ENCODE measurements at regions not wholly inside any gene's neighbourhood (a gene's known extent, or its start where the extent isn't known, plus 50 kb on each side); places are given as distances from the start of the nearest gene placed in this dataset.

DNA sequence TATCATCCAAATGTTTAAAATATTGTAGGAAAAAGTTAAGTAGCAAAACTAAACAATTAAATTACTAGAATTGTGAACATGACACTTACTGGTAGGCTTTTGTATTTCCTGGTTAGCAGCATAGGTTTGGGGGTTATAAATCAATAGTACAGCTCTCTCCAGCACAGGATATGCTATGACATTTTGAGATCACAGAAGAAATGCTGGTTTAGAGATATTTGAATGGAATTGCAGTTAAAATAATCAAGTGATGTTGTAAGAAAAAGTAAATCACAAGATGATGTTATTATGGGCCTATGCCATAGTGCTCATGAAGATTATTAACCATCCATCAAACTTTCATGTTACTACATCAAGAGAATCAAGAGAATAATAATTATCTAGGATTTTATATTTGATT is 1079.9 kb upstream of the SLIT2 start:
- CTCF ChIA-PET: no interaction called here
- H3K4me3 ChIP-seq (ENCODE audit: low read depth, low read length): no peak overlapping the region
- POLR2A ChIA-PET: no interaction called here
- no peak for DNase-seq (ENCODE audit: low read depth, low spot score)
- TF ChIP-seq, protein P1, sequence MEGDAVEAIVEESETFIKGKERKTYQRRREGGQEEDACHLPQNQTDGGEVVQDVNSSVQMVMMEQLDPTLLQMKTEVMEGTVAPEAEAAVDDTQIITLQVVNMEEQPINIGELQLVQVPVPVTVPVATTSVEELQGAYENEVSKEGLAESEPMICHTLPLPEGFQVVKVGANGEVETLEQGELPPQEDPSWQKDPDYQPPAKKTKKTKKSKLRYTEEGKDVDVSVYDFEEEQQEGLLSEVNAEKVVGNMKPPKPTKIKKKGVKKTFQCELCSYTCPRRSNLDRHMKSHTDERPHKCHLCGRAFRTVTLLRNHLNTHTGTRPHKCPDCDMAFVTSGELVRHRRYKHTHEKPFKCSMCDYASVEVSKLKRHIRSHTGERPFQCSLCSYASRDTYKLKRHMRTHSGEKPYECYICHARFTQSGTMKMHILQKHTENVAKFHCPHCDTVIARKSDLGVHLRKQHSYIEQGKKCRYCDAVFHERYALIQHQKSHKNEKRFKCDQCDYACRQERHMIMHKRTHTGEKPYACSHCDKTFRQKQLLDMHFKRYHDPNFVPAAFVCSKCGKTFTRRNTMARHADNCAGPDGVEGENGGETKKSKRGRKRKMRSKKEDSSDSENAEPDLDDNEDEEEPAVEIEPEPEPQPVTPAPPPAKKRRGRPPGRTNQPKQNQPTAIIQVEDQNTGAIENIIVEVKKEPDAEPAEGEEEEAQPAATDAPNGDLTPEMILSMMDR (IDR thresholded peaks at IDR 0.05; ENCODE audit: insufficient read depth, low read length, missing control alignments): no peak

DNA sequence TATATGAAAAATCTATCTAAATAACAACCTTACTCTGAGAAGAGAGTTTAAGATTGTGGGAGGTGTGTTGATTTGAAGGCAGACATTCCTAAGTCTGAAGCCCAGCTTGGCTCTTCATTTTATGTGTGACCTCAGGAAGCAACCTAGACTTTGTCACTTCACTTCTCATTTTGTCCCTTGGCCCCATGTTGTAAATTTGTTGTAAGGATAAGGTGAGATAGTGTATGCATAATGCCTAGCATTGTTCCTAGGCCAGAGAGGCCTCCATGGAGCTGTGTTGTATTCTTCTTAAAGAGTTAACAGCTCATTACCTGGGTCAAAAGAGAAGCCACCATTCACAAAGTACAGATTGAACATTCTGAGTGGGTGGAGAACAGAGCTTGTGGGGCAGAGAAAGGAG is 1084.4 kb upstream of the SLIT2 start:
- DNase-seq (ENCODE audit: low read depth, low spot score): no peak
- TF ChIP-seq, protein P1 (IDR thresholded peaks at IDR 0.05; ENCODE audit: insufficient read depth, low read length, missing control alignments): no peak
- POLR2A ChIA-PET: no interaction called here
- CTCF ChIA-PET: no interaction called here
- no peak overlapping the region for H3K4me3 ChIP-seq (ENCODE audit: low read depth, low read length)

DNA sequence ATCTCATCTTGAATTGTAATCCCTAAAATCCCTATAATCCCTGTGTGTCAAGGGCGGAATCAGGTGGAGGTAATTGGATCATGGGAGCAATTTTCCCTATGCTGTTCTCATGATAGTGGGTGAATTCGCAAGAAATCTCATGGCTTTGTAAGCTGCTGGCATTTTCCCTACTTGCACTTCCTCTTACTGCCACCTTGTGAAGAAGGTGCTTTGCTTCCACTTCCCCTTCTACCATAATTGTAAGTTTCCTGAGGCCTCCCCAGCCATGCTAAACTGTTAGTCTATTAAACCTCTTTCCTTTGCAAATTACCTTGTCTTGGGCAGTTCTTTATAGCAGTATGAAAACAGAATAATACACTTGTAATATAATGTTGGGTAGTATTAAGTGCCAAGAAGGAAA is 1087.4 kb upstream of the SLIT2 start:
- no peak for DNase-seq (ENCODE audit: low read depth, low spot score)
- ChIA-PET CTCF (no interaction called here), POLR2A (no interaction called here)
- TF ChIP-seq, protein P1 (IDR thresholded peaks at IDR 0.05; ENCODE audit: insufficient read depth, low read length, missing control alignments): no peak
- H3K4me3 ChIP-seq (ENCODE audit: low read depth, low read length): no peak overlapping the region

DNA sequence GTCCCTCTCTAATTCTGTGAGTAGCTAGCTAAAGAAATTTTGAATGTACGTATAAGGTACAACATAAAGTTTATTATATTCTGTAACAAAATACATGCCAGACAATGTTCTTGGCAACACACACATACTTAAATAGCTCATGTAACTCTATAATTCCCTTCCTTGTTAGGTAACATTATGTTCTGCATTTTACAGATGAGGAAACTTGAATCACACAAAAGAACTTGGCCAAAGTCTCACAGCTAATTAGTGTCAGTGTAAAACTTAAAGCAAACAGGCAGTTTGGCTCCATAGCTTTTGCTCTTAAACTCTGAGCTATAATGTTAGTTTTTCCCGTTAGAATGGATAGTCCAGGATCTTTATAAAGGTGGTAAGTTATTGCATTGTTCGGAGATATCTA is 1091.8 kb upstream of the SLIT2 start:
- no peak for DNase-seq (ENCODE audit: low read depth, low spot score)
- no peak overlapping the region for H3K4me3 ChIP-seq (ENCODE audit: low read depth, low read length)
- POLR2A ChIA-PET: no interaction called here
- TF ChIP-seq, protein P1 (IDR thresholded peaks at IDR 0.05; ENCODE audit: insufficient read depth, low read length, missing control alignments): no peak
- CTCF ChIA-PET: no interaction called here

DNA sequence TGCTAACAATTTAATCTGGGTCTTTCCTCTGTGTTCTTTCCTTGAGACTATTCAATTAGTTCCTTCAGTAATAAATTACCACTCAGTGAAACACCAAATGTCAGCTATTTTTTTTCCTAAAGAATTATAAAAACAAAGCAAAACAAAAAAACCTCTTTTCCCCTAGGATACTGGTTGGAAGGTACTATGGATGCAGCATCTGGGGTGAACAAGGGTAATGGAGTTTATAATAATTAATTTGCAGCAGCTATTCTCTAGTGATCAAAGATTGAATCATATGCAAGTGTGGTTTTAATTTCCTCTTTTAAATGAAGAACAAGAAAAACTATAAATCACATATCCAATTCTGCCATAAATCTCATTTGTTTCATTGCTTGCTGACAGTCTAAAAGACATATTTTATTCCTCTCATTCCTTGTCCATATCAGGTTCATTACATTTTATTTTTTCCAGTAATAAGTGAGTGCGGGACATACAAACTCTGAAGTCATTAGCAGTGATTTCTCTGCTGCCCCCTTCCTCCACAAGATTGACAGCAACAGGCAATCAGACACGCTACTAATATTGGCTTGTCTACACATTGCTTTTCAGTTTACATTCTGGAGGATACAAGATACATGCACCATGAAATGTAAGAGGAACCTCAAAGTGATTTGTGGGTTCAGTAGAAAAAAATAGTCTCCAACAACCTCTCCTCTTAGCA is 1093.4 kb upstream of the SLIT2 start:
- TF ChIP-seq, protein P1 (IDR thresholded peaks at IDR 0.05; ENCODE audit: insufficient read depth, low read length, missing control alignments): no peak
- H3K4me3 ChIP-seq (ENCODE audit: low read depth, low read length): no peak overlapping the region
- ChIA-PET CTCF (no interaction called here), POLR2A (no interaction called here)
- DNase-seq (ENCODE audit: low read depth, low spot score): no peak

DNA sequence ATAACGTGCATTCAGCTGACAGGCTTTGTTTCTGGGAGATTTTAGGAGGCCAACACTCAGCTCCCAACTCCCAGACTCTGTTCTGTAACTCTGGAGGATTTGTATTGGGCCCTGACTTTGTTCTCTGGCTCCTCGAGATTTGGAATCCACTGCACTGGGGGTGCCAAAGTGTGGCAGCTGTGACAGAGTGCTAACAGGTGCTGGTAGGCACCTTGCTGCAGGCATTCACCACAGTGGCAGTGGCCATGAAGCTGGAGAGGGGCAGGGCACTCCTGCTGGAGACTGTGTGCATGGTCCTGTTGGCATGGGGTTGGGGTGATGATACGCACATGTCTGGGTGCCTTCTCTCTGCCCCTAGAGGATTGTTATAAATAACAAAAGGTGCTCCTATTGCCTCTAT is 1094.9 kb upstream of the SLIT2 start:
- DNase-seq (ENCODE audit: low read depth, low spot score): no peak
- ChIA-PET CTCF (no interaction called here), POLR2A (no interaction called here)

More for the DNA sequence above, 1094.9 kb upstream of the SLIT2 start:
- TF ChIP-seq, protein P1 (IDR thresholded peaks at IDR 0.05; ENCODE audit: insufficient read depth, low read length, missing control alignments): no peak
- no peak overlapping the region for H3K4me3 ChIP-seq (ENCODE audit: low read depth, low read length)

Data from AG04449 (cell line).